ENCODE measurements at regions not wholly inside any gene's neighbourhood (a gene's known extent, or its start where the extent isn't known, plus 50 kb on each side); places are given as distances from the start of the nearest gene placed in this dataset.

GRCh38 chr12:39047539-39048262 lies 142.3 kb upstream of the CPNE8 start:
- no peak for DNase-seq (ENCODE audit: low read depth)

DNA sequence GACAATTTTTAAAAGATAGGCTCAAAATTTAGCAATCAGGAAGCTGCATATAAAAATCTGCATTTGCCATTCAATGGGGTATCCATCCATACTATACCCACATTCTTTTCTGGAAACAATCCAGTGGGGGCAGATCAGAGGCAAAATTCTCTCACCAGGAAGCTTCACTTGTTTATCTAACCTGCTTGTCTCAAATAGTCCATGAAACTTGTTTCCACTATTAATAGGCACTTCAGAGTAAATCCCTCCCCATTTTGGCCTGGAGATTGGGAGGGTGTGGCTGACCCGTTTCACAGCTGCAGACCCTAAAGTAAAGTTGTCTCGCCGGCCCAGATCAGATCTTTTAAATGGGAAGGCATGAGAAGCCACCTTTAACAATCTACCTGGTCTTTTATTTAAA lies 139.4 kb upstream of the CPNE8 start:
- DNase-seq (ENCODE audit: low read depth), result no peak

GRCh38 chr12:39043424-39043822 lies 138.0 kb upstream of the CPNE8 start:
- DNase-seq (ENCODE audit: low read depth), result no peak

GRCh38 chr12:39040275-39040674 lies 134.9 kb upstream of the CPNE8 start:
- DNase-seq (ENCODE audit: low read depth), result no peak

GRCh38 chr12:39037115-39037514 lies 131.7 kb upstream of the CPNE8 start:
- no peak for DNase-seq (ENCODE audit: low read depth)

- DNase-seq (ENCODE audit: low read depth), result no peak
Measured at GRCh38 chr12:39036105-39036504, 130.7 kb upstream of the CPNE8 start.

DNA sequence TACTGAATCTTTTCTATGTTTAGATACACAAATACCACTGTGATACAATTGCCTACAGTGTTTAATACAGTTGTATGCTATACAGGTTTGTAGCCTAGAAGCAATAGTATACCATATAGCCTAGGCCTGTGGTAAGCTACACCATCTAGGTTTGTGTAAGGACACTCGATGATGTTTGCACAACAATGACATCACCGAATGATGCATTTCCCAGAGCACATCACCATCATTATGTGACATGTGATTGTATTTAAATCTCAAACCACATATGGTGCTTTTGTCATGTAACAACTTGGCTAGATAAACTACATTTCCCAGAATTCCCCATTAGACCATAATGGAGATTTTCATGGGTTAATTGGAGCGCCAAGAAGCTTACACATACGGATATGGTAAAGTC lies 128.4 kb upstream of the CPNE8 start:
- no peak for DNase-seq (ENCODE audit: low read depth)

DNA sequence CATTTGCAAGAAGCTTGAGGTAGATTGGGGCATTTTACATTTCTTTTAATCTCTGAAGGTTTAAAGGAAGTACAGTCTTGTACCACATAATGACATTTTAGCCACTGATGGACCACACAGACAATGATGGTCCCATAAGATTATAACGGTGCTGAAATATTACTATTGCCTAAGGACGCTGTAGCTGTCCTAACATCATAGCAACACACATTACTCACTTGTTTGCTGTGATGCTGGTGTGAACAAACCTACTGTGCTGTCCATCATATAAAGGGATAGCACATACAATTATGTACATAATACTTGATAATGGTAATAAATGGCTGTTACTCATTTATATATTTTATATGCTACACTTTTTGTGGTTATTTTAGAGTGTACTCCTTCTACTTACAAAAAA lies 127.1 kb upstream of the CPNE8 start:
- no peak for DNase-seq (ENCODE audit: low read depth)

DNA sequence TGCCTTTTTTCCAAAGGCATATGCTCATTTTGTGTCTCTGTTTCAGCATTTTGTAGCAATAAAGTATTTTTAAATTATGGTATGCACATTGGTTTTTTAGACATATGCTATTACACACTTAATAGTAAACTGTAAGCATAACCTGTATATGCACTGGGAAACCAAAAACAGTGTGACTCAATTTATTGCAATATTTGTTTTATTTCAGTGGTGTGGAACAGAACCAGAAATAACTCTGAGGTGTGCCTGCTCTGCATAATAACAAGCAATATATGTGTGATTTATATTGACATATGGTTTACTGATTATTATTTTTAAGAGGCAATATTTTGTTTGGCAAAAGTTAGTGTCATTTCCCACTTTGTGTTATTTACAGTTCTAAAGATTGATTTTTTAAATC lies 126.6 kb upstream of the CPNE8 start:
- DNase-seq (ENCODE audit: low read depth), result no peak

DNA sequence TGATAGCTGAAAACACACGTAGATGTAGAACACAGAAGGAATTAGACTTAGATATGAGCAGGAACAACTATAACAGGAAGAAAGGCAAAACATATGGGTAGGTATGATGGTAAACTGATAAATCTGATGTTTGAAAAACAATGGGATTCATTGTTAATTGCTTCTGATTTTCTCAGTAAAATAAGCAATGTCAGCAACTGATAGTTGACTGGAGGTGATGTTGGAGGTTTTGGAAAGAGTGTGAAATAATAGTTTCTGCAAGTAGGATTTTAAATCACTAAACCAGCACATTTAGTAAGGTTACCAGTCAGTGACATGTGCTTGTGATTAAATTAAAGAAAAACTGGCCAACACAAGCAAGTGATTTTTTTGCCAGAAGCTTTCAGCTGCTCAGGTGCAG lies 123.0 kb upstream of the CPNE8 start:
- DNase-seq (ENCODE audit: low read depth), result no peak

GRCh38 chr12:39012870-39013269 lies 107.5 kb upstream of the CPNE8 start:
- DNase-seq (ENCODE audit: low read depth), result no peak

DNA sequence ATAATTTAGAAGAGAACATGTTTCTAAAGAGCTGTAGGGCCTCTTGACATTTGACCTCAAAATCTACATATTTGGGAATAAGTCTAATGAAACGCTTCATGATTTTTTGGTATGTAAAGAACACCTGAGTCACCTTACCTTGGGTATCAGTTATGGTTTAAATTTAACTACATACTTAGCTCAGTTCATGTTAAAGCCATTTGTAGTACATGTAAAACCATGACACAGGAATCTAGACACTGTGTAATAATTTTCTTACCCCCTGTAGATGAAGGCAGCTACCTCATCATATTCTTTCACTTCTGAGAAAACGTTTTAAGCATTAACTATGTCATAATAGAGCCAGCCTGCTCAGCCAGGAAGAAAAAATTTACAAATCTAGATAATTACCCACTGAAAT lies 105.8 kb upstream of the CPNE8 start:
- DNase-seq (ENCODE audit: low read depth), result no peak

- DNase-seq (ENCODE audit: low read depth), result no peak
Measured at GRCh38 chr12:39010406-39010805, 105.0 kb upstream of the CPNE8 start.

DNA sequence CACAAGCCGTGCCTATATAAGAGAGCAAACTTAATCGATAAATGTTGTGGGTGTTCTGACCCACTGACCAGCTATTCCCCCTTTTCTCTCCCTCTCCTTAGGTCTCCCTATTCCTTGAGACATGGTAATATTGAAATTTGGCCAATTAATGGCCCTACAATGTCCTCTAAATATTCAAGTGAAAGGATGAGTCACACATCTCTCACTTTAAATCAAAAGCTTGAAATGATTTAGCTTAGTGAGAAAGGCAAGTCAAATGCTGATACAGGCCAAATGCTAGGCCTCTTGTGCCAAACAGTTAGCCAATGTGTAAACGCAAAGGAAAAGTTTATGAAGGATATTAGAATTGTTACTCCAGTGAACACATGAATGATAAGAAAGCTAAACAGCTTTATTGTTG lies 102.2 kb upstream of the CPNE8 start:
- no peak for DNase-seq (ENCODE audit: low read depth)

- no peak for DNase-seq (ENCODE audit: low read depth)
Measured at GRCh38 chr12:39006286-39006685, 100.9 kb upstream of the CPNE8 start.

GRCh38 chr12:39005671-39006070 lies 100.3 kb upstream of the CPNE8 start:
- DNase-seq (ENCODE audit: low read depth), result no peak

DNA sequence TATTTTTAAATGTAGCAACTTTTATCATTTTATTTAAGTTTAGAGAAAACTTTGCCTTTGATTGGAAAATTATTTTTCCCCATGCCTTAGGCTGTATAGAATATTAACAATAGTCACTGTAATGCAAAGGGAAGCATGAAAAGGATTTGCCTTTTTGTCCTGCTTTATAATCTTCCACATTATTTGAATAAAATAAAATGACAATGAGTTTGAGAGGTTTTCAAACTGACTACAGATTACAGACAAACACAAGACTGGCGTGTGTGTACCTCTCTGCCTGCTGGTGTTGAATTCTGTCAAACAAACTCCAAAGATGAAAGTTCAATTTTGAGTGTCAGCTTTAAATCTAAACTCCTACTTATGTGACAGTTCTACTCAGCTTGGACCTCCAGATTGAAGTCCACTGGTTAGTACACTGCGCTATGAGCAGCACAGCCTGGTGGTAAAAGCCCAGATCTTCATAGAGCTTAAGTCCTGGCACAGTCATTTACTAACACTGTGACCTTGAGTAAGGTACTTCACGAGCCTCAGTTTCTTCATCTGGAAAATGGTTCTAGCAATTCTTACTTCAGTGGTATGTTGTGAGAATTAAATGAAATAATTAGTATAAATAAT lies 98.3 kb upstream of the CPNE8 start:
- no peak for DNase-seq (ENCODE audit: low read depth)

- DNase-seq (ENCODE audit: low read depth), result no peak
Measured at GRCh38 chr12:39000370-39000769, 95.0 kb upstream of the CPNE8 start.

- DNase-seq (ENCODE audit: low read depth), result no peak
Measured at GRCh38 chr12:38998887-38999482, 93.6 kb upstream of the CPNE8 start.

- no peak for DNase-seq (ENCODE audit: low read depth)
Measured at GRCh38 chr12:38995249-38995648, 89.9 kb upstream of the CPNE8 start.

DNA sequence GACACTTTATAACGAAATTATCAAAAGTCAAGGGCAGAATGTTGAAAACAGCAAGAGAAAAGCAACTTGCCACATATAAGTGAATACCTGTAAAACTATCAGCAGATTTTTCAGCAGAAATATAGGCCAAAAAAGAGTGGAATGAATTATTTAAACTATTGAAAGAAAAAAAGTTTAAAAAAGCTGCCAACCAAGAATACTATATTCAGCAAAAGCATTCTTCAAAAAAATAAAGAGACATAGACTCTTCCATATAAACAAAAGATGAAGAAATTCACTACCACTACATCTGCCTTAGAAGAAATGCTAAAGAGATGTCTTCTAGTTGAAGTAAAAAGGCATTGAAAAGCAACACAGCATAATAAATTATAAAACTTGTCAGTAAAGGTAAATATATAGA lies 80.6 kb upstream of the CPNE8 start:
- no peak for DNase-seq (ENCODE audit: low read depth)

DNA sequence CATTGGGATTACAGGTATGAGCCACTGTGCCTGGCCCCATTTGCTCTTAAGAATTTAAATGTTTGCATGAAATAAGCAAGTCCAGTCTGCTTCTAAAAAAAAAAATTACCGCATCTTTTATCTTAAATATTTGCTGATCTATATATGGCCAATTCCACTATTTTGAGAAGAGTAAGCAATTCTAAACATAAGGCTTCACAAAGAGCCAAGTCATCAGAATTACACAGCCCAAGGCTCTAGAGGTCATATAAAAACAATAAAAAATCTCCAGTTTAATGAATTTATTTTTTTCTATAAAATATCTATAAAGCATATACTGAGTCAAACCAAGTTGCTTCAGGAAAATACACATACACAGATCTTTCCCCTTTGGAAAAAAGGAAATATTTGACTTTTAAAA lies 79.0 kb upstream of the CPNE8 start:
- no peak for DNase-seq (ENCODE audit: low read depth)

DNA sequence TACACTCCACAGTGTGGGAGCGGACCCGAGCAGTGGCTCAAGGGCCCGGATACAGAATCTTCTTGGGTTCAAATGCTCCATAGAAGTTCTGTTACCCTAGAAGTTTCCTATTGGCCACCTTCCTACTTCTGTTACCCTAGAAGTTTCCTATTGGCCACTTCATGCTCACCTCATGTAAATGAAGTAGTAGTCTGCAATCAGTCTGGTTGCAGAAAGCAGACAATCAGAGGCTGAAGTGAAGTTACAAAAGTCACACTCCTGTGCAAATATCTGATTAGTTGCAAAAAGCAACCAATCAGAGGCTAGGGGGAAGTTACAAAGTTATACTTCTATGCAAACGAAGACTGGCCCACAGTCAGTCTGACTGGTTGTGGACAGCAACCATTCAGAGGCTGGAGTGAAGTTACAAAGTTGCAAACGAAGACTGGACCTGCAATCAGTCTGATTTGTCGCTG lies 77.8 kb upstream of the CPNE8 start:
- DNase-seq (ENCODE audit: low read depth), result no peak

DNA sequence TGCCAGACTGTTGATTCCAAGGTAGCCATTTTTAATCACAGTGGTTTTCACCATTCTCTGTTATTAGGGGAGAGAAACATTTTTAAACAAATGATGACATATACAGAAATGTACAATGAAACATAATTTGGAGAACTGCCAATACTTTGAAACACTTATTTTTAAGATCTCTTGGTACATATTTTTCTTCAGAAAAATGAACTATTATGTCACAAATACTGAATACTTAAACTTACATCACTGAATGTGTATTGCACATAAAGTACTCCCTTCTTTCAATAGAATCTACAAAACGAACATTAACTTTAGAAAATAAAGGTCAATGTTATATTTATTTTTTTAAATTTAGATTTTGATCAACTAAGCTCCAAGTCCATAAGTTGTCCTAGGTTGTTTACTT lies 71.7 kb upstream of the CPNE8 start:
- DNase-seq (ENCODE audit: low read depth), result no peak

All from GM04503 (cell line).